ENCODE measurements at regions not wholly inside any gene's neighbourhood (a gene's known extent, or its start where the extent isn't known, plus 50 kb on each side); places are given as distances from the start of the nearest gene placed in this dataset.

DNA sequence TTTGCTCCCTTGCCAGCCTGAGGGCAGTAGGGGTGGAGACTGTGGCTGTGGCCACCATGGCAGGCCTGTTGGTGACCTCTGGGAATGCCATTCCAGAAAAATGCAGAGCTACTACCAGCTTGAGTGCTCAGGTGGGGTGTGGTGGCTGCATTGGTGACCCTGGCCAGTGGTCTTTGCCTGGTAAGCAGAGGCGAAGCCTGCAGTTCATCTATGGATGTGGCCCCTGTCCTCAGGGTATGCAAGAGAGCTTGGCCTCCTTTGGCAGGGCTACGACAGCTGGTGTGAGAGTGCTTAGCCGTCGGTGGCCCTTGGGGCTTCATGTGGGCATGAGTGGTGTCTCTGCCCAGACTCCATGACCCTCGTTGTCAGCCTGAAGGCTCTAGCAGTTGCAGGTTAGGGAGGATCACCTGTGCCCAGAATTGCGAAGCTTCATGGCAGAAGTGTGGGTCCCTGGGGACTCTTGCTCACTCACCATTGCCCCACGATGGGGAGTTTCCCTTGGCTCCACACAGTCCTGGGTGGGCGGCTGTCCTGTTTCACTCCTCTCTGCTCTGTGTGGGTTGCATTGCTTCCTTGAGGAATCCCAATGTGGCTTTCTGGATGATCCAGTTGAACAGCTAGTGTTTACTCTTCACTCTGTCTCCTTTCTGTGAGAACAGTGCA is 117.9 kb upstream of the CDH12 start:
- no peak for DNase-seq

DNA sequence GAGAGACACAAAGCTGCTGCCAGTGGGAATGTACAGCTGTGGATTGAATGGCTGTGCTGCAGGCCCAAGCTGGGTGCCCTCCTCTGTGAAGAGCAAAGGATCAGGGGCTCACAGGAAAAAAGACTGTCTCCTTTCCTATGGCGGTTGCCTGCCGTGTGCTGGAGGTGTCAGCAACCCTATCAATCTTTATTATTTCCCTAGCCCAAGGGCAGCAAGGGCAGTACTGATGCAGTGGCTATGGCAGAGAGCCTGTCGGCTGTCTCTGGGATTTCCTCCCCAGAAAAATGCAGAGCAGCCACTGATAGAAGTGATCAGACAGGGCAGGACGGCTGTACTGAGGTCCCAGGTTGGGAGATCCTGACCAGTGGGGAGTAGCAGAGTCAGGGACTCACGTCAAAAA is 117.3 kb upstream of the CDH12 start:
- DNase-seq = no peak

DNA sequence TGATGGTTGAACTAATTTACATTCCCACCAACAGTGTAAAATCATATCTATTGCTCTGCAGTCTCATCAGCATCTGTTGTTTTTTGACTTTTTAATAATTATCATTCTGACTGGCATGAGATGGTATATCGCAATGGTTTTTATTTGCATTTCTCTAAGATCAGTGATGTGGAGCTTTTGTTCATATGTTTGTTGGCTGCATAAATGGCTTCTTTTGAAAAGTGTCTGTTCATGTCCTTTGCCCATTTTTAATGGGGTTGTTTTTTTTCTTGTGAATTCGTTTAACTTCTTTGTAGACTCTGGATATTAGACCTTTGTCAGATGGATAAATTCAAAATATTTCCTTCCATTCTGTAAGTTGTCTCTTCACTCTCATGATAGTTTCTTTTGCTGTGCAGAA is 115.2 kb upstream of the CDH12 start:
- DNase-seq = no peak

DNA sequence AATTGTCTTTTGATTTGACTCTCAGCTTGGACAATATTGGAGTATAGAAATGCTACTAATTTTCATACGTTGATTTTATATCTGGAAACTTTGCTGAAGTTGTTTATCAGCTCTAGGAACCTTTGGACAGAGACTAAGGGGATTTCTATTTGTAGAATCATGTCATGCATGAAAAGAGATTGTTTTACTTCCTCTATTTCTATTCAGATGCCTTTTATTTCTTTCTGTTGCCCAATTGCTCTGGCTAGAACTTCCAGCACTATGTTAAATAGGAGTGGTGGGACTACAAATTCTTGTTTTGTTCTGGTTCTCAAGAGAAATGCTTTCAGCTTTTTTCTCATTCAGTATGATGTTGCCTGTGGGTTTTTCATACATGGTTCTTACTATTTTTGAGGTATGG is 112.8 kb upstream of the CDH12 start:
- DNase-seq = no peak

DNA sequence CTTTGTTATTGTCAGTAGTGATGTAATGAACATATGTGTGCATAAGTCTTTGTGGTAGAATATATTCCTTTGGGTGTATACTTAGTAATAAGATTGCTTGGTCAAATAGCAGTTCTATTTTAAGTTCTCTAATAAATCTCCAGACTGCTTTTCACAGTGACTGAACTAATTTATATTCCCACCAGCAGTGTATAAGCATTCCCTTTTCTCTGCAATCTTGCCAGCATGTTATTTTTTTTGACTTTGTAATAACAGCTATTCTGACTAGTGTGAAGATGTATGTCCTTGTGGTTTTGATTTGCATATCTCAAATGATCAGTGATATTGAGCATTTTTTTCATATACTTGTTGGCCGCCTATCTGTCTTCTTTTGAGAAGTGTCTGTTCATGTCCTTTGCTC is 111.5 kb upstream of the CDH12 start:
- no peak for DNase-seq

DNA sequence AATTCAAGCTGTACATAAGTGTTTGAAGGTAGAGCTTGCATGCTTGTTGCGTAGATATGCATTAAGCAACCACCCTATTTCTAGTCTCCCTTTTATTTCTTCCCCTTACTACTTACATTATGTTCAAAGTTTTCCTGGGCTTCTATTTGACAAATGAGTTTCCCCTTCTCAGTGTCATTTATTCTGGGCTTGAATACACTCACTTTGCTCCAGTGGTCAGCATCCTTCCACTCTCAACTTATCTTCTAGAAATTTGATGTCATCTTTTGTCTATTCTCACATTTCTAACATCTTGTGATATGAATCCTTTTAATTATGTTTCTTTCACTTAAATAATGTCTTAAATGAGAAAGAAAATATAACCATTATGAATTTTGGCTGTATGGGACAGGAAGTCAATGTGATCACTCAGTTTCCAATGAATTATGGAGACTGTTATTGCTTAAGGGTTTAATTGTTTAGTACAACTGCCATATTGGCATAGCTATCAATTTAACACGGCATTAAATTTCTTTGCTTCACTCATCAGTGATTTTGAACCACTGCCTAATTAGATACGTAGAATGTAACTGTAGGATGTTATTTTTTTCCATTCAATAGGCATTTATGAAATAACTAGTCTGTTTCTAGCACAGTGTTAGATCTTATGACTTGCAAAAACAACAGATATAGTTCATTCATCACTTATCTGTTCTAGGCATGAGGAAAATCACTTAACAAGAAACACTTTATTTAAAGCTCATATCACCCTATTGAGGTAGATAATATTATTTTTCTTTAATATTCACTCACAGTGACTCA is 105.5 kb upstream of the CDH12 start:
- DNase-seq = no peak

DNA sequence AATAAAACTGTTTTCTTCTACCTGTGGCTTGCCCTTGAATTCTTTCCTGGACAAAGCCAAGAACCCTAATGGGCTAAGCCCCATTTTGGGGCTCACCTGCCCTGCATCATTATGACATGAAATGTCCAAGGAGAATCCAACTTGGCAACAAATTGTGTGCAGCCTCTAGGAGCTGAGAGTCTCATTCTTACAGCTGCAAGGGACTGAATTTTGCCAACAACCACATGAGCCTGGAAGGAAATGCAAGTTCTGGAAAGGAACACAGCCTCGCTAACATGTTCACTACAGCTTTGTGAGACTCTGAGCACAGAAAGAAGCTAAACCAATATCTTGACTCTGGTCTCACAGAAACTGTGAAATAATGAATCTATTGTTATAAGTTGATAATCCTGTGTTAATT is 94.8 kb upstream of the CDH12 start:
- DNase-seq = no peak

DNA sequence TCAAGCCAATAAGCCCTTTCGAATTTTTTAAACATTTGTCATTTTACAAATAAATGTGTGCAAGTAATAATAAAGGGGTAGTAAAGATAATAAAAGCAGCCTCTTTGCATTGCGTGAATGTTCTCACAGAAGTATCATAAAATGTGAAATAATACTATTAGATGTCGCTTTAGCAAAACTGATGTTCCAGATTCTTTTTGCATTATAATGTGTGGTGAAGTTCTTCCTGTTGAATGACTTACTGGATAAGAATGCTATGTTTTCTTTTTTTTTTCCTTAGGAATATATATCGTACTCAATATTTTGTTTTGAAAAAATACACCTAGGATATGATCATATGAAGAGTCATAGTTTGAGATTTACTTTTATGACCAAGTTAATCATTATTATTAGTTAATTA is 85.2 kb upstream of the CDH12 start:
- DNase-seq = no peak

DNA sequence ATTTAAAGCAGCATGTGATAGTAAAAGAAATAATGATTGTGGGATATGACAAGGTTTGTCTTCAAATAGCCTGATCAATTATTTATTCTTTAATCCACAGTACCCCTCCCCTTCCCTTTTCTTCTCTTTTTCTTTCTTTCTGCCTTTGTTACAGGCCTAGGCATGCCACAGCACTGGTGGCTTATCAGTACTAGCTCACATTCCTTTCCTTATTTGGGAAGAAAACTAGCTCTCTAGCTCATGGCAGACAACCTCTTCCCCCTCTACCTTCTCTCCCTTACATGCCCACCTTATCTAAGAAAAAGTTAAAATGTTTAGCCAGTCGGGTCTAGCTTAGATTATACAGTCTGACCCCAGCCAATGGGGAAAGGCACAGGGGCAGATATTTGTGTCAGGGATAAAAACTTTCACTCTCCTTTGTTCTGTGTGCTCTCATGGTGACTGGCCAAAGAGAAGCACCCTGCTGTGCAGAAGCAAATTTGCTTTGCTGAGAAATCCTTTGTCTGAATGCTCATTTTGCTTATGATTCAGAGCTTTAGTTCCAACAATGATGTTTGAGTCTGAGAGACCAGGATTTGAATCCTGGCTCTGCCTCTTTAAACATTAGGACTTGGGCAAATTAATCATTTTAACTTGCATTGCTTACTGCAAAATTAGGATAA is 75.8 kb upstream of the CDH12 start:
- no peak for DNase-seq

DNA sequence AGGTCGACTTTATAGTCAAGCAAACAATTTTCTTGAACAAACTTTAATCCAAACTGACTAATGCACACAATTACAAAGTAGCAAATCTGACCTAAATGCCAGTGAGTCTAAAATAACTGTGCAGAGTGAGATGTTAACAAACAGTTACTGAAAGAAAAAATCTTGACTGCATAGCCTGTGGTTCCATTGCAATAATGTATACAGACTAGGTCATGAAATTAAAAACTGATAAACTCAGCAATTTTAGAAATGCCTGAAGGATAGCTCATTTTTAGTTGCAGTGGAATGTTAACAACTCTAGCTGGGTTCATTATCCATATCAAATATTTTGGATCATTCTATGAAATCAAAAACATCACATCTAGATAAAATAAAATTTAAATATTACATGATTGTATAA is 73.4 kb upstream of the CDH12 start:
- peak; percentile 4 for DNase-seq

DNA sequence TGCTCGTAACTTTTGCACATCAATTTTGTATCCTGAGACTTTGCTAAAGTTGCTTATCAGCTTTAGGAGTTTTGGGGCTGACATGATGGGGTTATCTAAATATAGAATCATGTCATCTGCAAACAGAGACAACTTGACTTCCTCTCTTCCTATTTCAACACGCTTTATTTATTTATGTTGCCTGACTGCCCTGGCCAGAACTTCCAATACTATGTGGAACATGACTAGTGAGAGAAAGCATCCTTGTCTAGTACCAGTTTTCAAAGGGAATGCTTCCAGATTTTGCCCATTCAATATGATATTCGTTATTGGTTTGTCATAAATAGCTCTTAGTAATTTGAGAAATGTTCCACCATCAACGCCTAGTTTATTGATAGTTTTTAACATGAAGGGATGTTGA is 65.4 kb upstream of the CDH12 start:
- no peak for DNase-seq

DNA sequence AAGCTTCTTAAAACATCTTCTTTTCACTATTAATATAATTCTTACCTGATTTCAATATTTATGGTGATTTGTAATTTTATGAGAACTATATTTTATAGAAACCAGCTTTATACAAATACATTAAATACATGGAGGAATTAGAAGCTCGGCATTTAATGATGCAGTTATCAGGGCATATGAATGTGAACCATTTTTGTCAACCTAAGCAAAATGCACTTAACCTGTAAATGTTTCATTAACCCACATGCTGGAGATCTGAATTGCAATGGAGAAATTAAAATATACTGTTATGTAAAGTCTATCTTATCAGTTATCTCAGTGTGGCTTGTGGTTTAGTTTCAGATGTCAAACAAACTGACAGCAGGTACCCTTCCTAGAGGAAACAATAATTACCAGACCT is 63.2 kb upstream of the CDH12 start:
- DNase-seq = no peak

DNA sequence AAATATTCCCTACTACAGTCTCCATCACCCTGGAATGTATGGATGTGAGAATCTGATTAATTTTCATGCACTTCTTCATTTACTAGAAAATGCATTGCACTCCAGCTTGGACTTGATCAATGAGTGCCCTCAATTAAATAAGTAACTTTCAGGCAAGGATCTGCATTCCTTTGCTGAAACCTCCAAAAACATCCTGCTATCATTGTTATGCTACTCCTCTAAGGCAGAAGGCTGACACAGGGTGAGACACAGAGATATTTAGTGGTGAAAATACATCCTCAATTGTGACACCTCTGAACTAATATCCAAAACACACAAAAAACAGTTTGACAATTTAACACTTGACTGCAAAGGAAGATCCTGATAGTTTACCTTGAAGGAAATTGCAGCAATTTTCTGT is 57.9 kb upstream of the CDH12 start:
- no peak for DNase-seq

DNA sequence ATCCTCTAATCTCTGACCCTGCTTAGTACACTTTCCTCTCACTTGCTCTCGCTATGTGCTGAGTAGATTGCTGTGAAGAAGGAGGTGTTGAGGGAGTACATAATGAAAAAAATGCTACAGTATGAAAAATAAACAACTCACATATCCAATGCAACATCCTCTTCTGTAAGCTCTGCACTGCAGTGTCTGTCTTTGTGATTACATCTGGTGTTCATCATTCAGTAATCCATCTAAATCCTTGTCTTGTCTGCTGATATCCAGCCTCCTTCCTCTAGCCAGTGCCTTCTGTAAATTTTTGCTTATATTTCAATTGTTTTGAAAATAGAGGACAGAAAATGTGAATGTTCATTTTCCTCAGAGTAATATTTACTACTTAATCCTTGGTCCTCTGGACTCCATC is 57.4 kb upstream of the CDH12 start:
- no peak for DNase-seq

DNA sequence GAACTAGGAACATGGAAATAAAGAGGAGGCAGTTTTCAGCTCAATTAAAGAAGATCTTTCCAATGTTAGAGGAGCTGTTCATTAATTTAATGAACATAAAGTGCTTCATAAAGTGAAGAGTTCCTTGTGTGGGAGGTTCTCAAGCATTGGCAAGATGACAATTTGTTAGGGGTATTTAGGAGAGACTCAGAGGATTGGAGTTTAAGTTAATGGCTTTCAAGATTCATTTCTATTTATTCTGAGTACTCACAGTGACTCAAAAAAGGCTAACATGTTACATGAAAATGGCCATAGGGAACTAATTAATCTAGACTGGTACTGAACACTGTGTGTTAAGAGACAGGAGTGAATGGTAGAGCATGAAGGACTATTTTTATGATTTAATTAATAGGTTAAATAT is 55.4 kb upstream of the CDH12 start:
- DNase-seq = no peak

DNA sequence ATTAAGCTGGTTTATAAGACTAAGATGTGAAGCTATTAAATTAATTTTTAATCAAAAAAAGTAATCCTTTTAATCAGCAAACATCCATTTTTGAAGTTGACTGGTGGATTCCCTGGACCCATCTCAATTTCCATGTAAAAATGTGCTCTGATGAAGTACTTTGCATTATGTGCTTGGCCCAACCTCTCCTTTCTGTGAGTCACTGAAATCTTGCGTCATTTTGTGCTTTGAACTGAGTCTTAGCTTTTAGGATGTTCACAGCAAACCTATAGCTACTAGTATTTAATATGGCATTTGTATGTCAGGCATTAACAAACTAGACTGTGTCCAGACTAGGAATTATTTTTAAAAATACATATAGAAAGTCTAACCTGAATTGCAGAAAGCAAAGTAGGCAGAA is 55.0 kb upstream of the CDH12 start:
- DNase-seq = no peak
